Testis (tissue), 2 donors: ENCODE measurements at regions not wholly inside any gene's neighbourhood (a gene's known extent, or its start where the extent isn't known, plus 50 kb on each side); places are given as distances from the start of the nearest gene placed in this dataset.
"Not testable (repeated sequence)": the region's sequence is repeated elsewhere in the genome, so short reads cannot be mapped to it uniquely, and the experiment has no call there.

Source experiments
- POLR2A ChIP-seq: fragments of 450-650 bp; IDR thresholded peaks from one replicate; pipeline ENCODE4 v1.6.1; 2017; ENCODE audit warnings: antibody characterized with exemption, mild to moderate bottlenecking, moderate library complexity
- TF ChIP-seq, protein P1 (sequence below), 3 experiments: fragments of 450-650 bp in 2 of 3; fragments of 200-600 bp in 1 of 3; sonication (generic) in 1 of 3; IDR thresholded peaks; one replicate each; pipeline ENCODE4 v1.5.1; 2016 to 2019; ENCODE audit warnings: antibody characterized with exemption in 3 of 3, mild to moderate bottlenecking in 2 of 3, moderate library complexity in 1 of 3

DNA sequence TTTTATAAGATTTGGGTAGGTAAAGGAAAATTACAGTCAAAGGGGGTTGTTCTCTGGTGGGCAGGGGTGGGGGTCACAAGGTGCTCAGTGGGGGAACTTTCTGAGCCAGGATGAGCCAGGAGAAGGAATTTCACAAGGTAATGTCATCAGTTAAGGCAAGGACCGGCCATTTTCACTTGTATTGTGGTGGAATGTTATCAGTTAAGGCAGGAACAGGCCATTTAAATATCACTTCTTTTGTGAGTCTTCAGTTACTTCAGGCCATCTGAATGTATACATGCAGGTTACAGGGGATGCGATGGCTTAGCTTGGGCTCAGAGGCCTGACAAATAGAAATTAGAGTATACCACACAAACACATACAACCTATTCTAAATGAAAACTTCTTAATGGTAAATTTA is 434.9 kb upstream of the NDST3 start:
- TF ChIP-seq, protein P1, sequence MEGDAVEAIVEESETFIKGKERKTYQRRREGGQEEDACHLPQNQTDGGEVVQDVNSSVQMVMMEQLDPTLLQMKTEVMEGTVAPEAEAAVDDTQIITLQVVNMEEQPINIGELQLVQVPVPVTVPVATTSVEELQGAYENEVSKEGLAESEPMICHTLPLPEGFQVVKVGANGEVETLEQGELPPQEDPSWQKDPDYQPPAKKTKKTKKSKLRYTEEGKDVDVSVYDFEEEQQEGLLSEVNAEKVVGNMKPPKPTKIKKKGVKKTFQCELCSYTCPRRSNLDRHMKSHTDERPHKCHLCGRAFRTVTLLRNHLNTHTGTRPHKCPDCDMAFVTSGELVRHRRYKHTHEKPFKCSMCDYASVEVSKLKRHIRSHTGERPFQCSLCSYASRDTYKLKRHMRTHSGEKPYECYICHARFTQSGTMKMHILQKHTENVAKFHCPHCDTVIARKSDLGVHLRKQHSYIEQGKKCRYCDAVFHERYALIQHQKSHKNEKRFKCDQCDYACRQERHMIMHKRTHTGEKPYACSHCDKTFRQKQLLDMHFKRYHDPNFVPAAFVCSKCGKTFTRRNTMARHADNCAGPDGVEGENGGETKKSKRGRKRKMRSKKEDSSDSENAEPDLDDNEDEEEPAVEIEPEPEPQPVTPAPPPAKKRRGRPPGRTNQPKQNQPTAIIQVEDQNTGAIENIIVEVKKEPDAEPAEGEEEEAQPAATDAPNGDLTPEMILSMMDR (IDR thresholded peaks at IDR 0.05) = not testable (repeated sequence)
- not testable (repeated sequence) for TF ChIP-seq POLR2A
